Effector memory CD4-positive, alpha-beta T cell (primary cell): ENCODE measurements at regions not wholly inside any gene's neighbourhood (a gene's known extent, or its start where the extent isn't known, plus 50 kb on each side); places are given as distances from the start of the nearest gene placed in this dataset.

Source experiments
- DNase-seq, 3 donors: peaks; one replicate each; pipeline ENCODE4 v3.0.0-alpha.2; 2020
- H3K27ac ChIP-seq: 2 replicates; pipeline ENCODE4 v1.7.0; 2013; ENCODE audit warnings: mild to moderate bottlenecking, low read length, moderate library complexity; ENCODE audit not compliant: insufficient read depth, poor library complexity, severe bottlenecking
- H3K27me3 ChIP-seq: replicated peaks from 2 replicates; pipeline ENCODE4 v1.7.0; 2013; ENCODE audit warnings: mild to moderate bottlenecking, low read length; ENCODE audit not compliant: insufficient read depth, control insufficient read depth, poor library complexity, severe bottlenecking
- H3K36me3 ChIP-seq: 2 replicates; pipeline ENCODE4 v1.7.0; 2013; ENCODE audit warnings: mild to moderate bottlenecking, low read length, moderate library complexity; ENCODE audit not compliant: control insufficient read depth, insufficient read depth
- H3K4me1 ChIP-seq: 2 replicates; pipeline ENCODE4 v1.7.0; 2013; ENCODE audit warnings: low read length, mild to moderate bottlenecking; ENCODE audit not compliant: control insufficient read depth, insufficient read depth, poor library complexity, severe bottlenecking
- H3K4me3 ChIP-seq: 2 replicates; pipeline ENCODE4 v1.7.0; 2013; ENCODE audit warnings: low read length, low read depth, mild to moderate bottlenecking; ENCODE audit not compliant: insufficient read depth, poor library complexity, severe bottlenecking
- H3K9me3 ChIP-seq: 2 replicates; pipeline ENCODE4 v1.7.0; 2013; ENCODE audit warnings: mild to moderate bottlenecking, low read length, moderate library complexity; ENCODE audit not compliant: control insufficient read depth

- Histone ChIP-seq H3K4me3 (no peak overlapping the region), H3K27ac (no peak overlapping the region), H3K9me3 (no peaks in the 10 kb centered on the region), H3K27me3 (no peaks in the 10 kb centered on the region), H3K4me1 (no peaks in the 10 kb centered on the region), H3K36me3 (no peaks in the 10 kb centered on the region)
- DNase-seq, result no peak
Measured at GRCh38 chr1:209051570-209051969, 531.9 kb upstream of the CAMK1G start.

- no peaks in the 10 kb centered on the region for H3K4me1 ChIP-seq
- no peak for DNase-seq
Measured at GRCh38 chr1:209053587-209053986, 529.9 kb upstream of the CAMK1G start.

GRCh38 chr1:209057083-209057482, 526.4 kb upstream of the CAMK1G start:
- H3K27me3 ChIP-seq, result no peaks in the 10 kb centered on the region

More at GRCh38 chr1:209053587-209053986, 529.9 kb upstream of the CAMK1G start:
- Histone ChIP-seq H3K27me3 (no peaks in the 10 kb centered on the region), H3K9me3 (no peaks in the 10 kb centered on the region), H3K4me3 (no peak overlapping the region), H3K36me3 (no peaks in the 10 kb centered on the region), H3K27ac (no peak overlapping the region)

GRCh38 chr1:209057901-209058300, 525.6 kb upstream of the CAMK1G start:
- H3K36me3 ChIP-seq, result no peaks in the 10 kb centered on the region
- H3K4me1 ChIP-seq, result no peaks in the 10 kb centered on the region
- DNase-seq, result no peak
- H3K27ac ChIP-seq, result no peak overlapping the region
- no peak overlapping the region for H3K4me3 ChIP-seq
- no peaks in the 10 kb centered on the region for H3K9me3 ChIP-seq
- H3K27me3 ChIP-seq, result no peaks in the 10 kb centered on the region

More at GRCh38 chr1:209057083-209057482, 526.4 kb upstream of the CAMK1G start:
- DNase-seq, result no peak
- Histone ChIP-seq H3K36me3 (no peaks in the 10 kb centered on the region), H3K4me1 (no peaks in the 10 kb centered on the region), H3K9me3 (no peaks in the 10 kb centered on the region), H3K4me3 (no peak overlapping the region), H3K27ac (no peak overlapping the region)

GRCh38 chr1:209059376-209059775, 524.1 kb upstream of the CAMK1G start:
- DNase-seq, result no peak
- H3K27me3 ChIP-seq, result no peaks in the 10 kb centered on the region
- no peaks in the 10 kb centered on the region for H3K4me1 ChIP-seq
- no peaks in the 10 kb centered on the region for H3K9me3 ChIP-seq
- H3K36me3 ChIP-seq, result no peaks in the 10 kb centered on the region
- no peak overlapping the region for H3K4me3 ChIP-seq
- H3K27ac ChIP-seq, result no peak overlapping the region

- no peaks in the 10 kb centered on the region for H3K27me3 ChIP-seq
- H3K4me1 ChIP-seq, result no peaks in the 10 kb centered on the region
- no peak for DNase-seq
- H3K27ac ChIP-seq, result no peak overlapping the region
- H3K36me3 ChIP-seq, result no peaks in the 10 kb centered on the region
- no peaks in the 10 kb centered on the region for H3K9me3 ChIP-seq
- H3K4me3 ChIP-seq, result no peak overlapping the region
Measured at GRCh38 chr1:209059981-209060380, 523.5 kb upstream of the CAMK1G start.

- DNase-seq, result no peak
Measured at GRCh38 chr1:209062081-209062620, 521.4 kb upstream of the CAMK1G start.

GRCh38 chr1:209062863-209063262, 520.7 kb upstream of the CAMK1G start:
- Histone ChIP-seq H3K27ac (no peak overlapping the region), H3K27me3 (no peaks in the 10 kb centered on the region), H3K9me3 (no peaks in the 10 kb centered on the region), H3K36me3 (no peaks in the 10 kb centered on the region), H3K4me1 (no peaks in the 10 kb centered on the region), H3K4me3 (no peak overlapping the region)
- DNase-seq, result no peak

More at GRCh38 chr1:209062081-209062620, 521.4 kb upstream of the CAMK1G start:
- H3K27me3 ChIP-seq, result no peaks in the 10 kb centered on the region
- H3K4me3 ChIP-seq, result no peak overlapping the region
- no peaks in the 10 kb centered on the region for H3K9me3 ChIP-seq
- H3K4me1 ChIP-seq, result no peaks in the 10 kb centered on the region
- H3K27ac ChIP-seq, result no peak overlapping the region
- H3K36me3 ChIP-seq, result no peaks in the 10 kb centered on the region

GRCh38 chr1:209063767-209064659, 519.5 kb upstream of the CAMK1G start:
- no peaks in the 10 kb centered on the region for H3K9me3 ChIP-seq
- H3K4me3 ChIP-seq, result no peak overlapping the region
- no peaks in the 10 kb centered on the region for H3K27me3 ChIP-seq

More at GRCh38 chr1:209063767-209064659, 519.5 kb upstream of the CAMK1G start:
- H3K27ac ChIP-seq, result no peak overlapping the region
- H3K36me3 ChIP-seq, result no peaks in the 10 kb centered on the region
- H3K4me1 ChIP-seq, result no peaks in the 10 kb centered on the region
- DNase-seq, result no peak
